Keratinocyte (primary cell): ENCODE measurements at regions not wholly inside any gene's neighbourhood (a gene's known extent, or its start where the extent isn't known, plus 50 kb on each side); places are given as distances from the start of the nearest gene placed in this dataset.

ENCODE experiments used
- DNase-seq: peaks from one replicate; pipeline ENCODE4 v3.0.0-alpha.2; 2011; ENCODE audit warnings: low read depth, missing footprints, low spot score
- FAIRE-seq: peaks from 2 replicates; lab custom pipeline; 2011; peaks lifted over from hg19 to GRCh38; lab: Jason Lieb, UNC
- H2AFZ ChIP-seq: 2 replicates; pipeline ENCODE4 v1.6.0; 2012; ENCODE audit warnings: low read length, control low read depth, inconsistent platforms; ENCODE audit not compliant: control insufficient read depth
- H3K27ac ChIP-seq: 2 replicates; pipeline ENCODE4 v1.5.1; 2011; ENCODE audit warnings: low read length; ENCODE audit not compliant: control insufficient read depth, insufficient read depth
- H3K27me3 ChIP-seq: 3 replicates; pipeline ENCODE4 v1.6.0; 2011; ENCODE audit warnings: low read length; ENCODE audit not compliant: control insufficient read depth, insufficient read depth; ENCODE audit errors: extremely low read depth
- H3K36me3 ChIP-seq, 2 experiments: 2 replicates in 1 of 2; 3 replicates in 1 of 2; pipeline ENCODE4 v1.5.1; 2011; ENCODE audit warnings: low read length in 2 of 2, mild to moderate bottlenecking in 1 of 2; ENCODE audit not compliant: control insufficient read depth in 2 of 2, insufficient read depth in 2 of 2; ENCODE audit errors: extremely low read depth in 1 of 2
- H3K4me1 ChIP-seq: 3 replicates; pipeline ENCODE4 v1.5.1; 2011; ENCODE audit warnings: low read length; ENCODE audit not compliant: control insufficient read depth, insufficient read depth; ENCODE audit errors: extremely low read depth
- H3K4me2 ChIP-seq: 3 replicates; pipeline ENCODE4 v1.6.0; 2011; ENCODE audit warnings: low read depth, low read length; ENCODE audit not compliant: control insufficient read depth, insufficient read depth; ENCODE audit errors: extremely low read depth
- H3K4me3 ChIP-seq, 3 experiments: fragments of 200-600 bp in 1 of 3; sonication (generic) in 1 of 3; 2 replicates in 2 of 3; 3 replicates in 1 of 3; pipeline ENCODE4 v1.5.1; 2011 to 2016; ENCODE audit warnings: low read length in 3 of 3, mild to moderate bottlenecking in 3 of 3, control low read depth in 2 of 3, inconsistent platforms in 1 of 3, low read depth in 1 of 3, mixed read lengths in 1 of 3, mixed run types in 1 of 3, moderate library complexity in 1 of 3; ENCODE audit not compliant: control insufficient read depth in 2 of 3, insufficient read depth in 2 of 3; ENCODE audit errors: extremely low read depth in 1 of 3
- H3K79me2 ChIP-seq: 2 replicates; pipeline ENCODE4 v1.6.0; 2012; ENCODE audit warnings: low read length; ENCODE audit not compliant: control insufficient read depth, insufficient read depth
- H3K9ac ChIP-seq: 3 replicates; pipeline ENCODE4 v1.6.0; 2011; ENCODE audit warnings: low read length; ENCODE audit not compliant: control insufficient read depth, insufficient read depth; ENCODE audit errors: extremely low read depth
- H3K9me1 ChIP-seq: 3 replicates; pipeline ENCODE4 v1.6.0; 2011; ENCODE audit warnings: low read length; ENCODE audit not compliant: control insufficient read depth, insufficient read depth; ENCODE audit errors: extremely low read depth
- H3K9me3 ChIP-seq: 2 replicates; pipeline ENCODE4 v1.5.1; 2012; ENCODE audit warnings: low read depth, low read length; ENCODE audit not compliant: control insufficient read depth
- H4K20me1 ChIP-seq: 3 replicates; pipeline ENCODE4 v1.6.0; 2011; ENCODE audit warnings: low read length; ENCODE audit not compliant: control insufficient read depth, insufficient read depth; ENCODE audit errors: extremely low read depth
- CTCF ChIP-seq, 3 experiments: IDR thresholded peaks in 1 of 3; conservative IDR thresholded peaks in 1 of 3; optimal IDR thresholded peaks in 1 of 3; 2 replicates in 2 of 3; 3 replicates in 1 of 3; pipeline versions ENCODE3 to v1.5.1; 2011; ENCODE audit warnings: low read length in 3 of 3, mild to moderate bottlenecking in 3 of 3, moderate library complexity in 2 of 3, control low read depth in 1 of 3, inconsistent platforms in 1 of 3; ENCODE audit not compliant: insufficient read depth in 2 of 3; ENCODE audit errors: extremely low read depth in 1 of 3
- EZH2 ChIP-seq: IDR thresholded peaks from one replicate; pipeline ENCODE4 v1.6.1; 2012; ENCODE audit warnings: inconsistent platforms, mild to moderate bottlenecking, low read length, moderate library complexity
- dilution Hi-C: fragments of 300-500 bp; cut with MboI; formaldehyde crosslinking; loops from one replicate; pipeline ENCODE4 v1.7.0; 2020; ENCODE audit warnings: low sequenced_read_pairs; ENCODE audit not compliant: extremely low pct_ligation_motif_present

GRCh38 chr1:228920831-228921230 is 185.6 kb downstream of the RHOU start:
- Histone ChIP-seq H3K79me2 (no peaks in the 10 kb centered on the region), H3K36me3 (no peaks in the 10 kb centered on the region), H3K4me3 (no peak overlapping the region), H3K9me3 (no peaks in the 10 kb centered on the region), H3K9ac (no peak overlapping the region), H3K9me1 (no peaks in the 10 kb centered on the region), H4K20me1 (no peaks in the 10 kb centered on the region), H2AFZ (no peak overlapping the region), H3K27me3 (peaks cover 4% of the 10 kb centered on the region), H3K4me1 (no peaks in the 10 kb centered on the region), H3K27ac (no peak overlapping the region), H3K4me2 (no peak overlapping the region)
- FAIRE-seq (no peak), DNase-seq (no peak)
- TF ChIP-seq EZH2 = no peak
- TF ChIP-seq CTCF (optimal IDR thresholded peaks at IDR 0.05 in 1 of 3, IDR thresholded peaks at IDR 0.05 in 1 of 3, conservative IDR thresholded peaks at IDR 0.05 in 1 of 3; ENCODE audit: extremely low read depth in 1 of 3, insufficient read depth in 2 of 3, low read length in 3 of 3) = no peak
- dilution Hi-C loops = no loop called here

GRCh38 chr1:228921481-228921880 is 186.2 kb downstream of the RHOU start:
- H3K27ac ChIP-seq = no peak overlapping the region
- H2AFZ ChIP-seq = no peak overlapping the region
- no peak overlapping the region for H3K9ac ChIP-seq
- no peak overlapping the region for H3K4me3 ChIP-seq
- TF ChIP-seq CTCF (optimal IDR thresholded peaks at IDR 0.05 in 1 of 3, IDR thresholded peaks at IDR 0.05 in 1 of 3, conservative IDR thresholded peaks at IDR 0.05 in 1 of 3; ENCODE audit: extremely low read depth in 1 of 3, insufficient read depth in 2 of 3, low read length in 3 of 3) (no peak), EZH2 (no peak)
- H3K79me2 ChIP-seq = no peaks in the 10 kb centered on the region
- H3K4me2 ChIP-seq = no peak overlapping the region
- no peaks in the 10 kb centered on the region for H3K36me3 ChIP-seq
- H3K9me1 ChIP-seq = no peaks in the 10 kb centered on the region
- H3K27me3 ChIP-seq = peaks cover 4% of the 10 kb centered on the region
- dilution Hi-C loops = no loop called here
- FAIRE-seq (no peak), DNase-seq (no peak)
- H4K20me1 ChIP-seq = no peaks in the 10 kb centered on the region
- no peaks in the 10 kb centered on the region for H3K4me1 ChIP-seq
- H3K9me3 ChIP-seq = no peaks in the 10 kb centered on the region
